AG04449 (cell line): ENCODE measurements at regions not wholly inside any gene's neighbourhood (a gene's known extent, or its start where the extent isn't known, plus 50 kb on each side); places are given as distances from the start of the nearest gene placed in this dataset.

Experiments
- CTCF ChIA-PET: fragments of 350-600 bp; formaldehyde crosslinking; extraction: SDS; loops from one replicate; lab custom pipeline; 2021; ENCODE audit warnings: antibody characterized with exemption; lab: Yijun Ruan, JAX
- POLR2A ChIA-PET: fragments of 400-600, 350-600 bp; formaldehyde crosslinking; extraction: SDS; loops from one replicate; lab custom pipeline; 2020; ENCODE audit warnings: antibody characterized with exemption, inconsistent platforms; lab: Yijun Ruan, JAX
- DNase-seq: peaks from one replicate; pipeline ENCODE4 v3.0.0-alpha.2; 2010; ENCODE audit warnings: low read depth, low spot score
- H3K4me3 ChIP-seq: 2 replicates; pipeline ENCODE4 v1.5.1; 2011; ENCODE audit warnings: low read depth, mild to moderate bottlenecking, control low read depth, low read length
- TF ChIP-seq, protein P1 (sequence below): IDR thresholded peaks from one replicate; pipeline ENCODE4 v1.5.1; 2011; ENCODE audit warnings: mild to moderate bottlenecking, moderate library complexity, low read length, control low read depth, inconsistent platforms; ENCODE audit not compliant: insufficient read depth; ENCODE audit errors: missing control alignments

DNA sequence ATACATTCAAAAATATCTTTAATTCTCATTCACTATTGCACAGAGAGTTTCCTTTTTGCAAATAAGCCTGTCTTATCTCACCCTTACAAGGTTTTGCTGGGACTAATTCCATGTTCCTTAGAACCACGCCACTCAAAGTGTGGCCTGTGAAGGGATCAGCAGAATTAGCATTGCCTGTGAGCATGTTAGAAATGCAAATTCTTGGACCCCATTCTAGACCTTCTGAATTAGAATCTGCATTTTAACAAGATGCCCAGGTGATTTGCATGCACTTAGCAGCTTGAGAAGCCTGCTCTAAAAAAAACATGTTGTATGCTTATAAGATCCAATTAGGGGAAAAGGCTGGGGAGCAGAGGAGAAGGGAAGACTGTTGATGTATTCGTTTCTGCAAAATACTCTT lies 460.0 kb downstream of the NTRK2 start:
- POLR2A ChIA-PET = no interaction called here
- CTCF ChIA-PET = no interaction called here
- no peak overlapping the region for H3K4me3 ChIP-seq
- TF ChIP-seq, protein P1, sequence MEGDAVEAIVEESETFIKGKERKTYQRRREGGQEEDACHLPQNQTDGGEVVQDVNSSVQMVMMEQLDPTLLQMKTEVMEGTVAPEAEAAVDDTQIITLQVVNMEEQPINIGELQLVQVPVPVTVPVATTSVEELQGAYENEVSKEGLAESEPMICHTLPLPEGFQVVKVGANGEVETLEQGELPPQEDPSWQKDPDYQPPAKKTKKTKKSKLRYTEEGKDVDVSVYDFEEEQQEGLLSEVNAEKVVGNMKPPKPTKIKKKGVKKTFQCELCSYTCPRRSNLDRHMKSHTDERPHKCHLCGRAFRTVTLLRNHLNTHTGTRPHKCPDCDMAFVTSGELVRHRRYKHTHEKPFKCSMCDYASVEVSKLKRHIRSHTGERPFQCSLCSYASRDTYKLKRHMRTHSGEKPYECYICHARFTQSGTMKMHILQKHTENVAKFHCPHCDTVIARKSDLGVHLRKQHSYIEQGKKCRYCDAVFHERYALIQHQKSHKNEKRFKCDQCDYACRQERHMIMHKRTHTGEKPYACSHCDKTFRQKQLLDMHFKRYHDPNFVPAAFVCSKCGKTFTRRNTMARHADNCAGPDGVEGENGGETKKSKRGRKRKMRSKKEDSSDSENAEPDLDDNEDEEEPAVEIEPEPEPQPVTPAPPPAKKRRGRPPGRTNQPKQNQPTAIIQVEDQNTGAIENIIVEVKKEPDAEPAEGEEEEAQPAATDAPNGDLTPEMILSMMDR = no peak
- no peak for DNase-seq

DNA sequence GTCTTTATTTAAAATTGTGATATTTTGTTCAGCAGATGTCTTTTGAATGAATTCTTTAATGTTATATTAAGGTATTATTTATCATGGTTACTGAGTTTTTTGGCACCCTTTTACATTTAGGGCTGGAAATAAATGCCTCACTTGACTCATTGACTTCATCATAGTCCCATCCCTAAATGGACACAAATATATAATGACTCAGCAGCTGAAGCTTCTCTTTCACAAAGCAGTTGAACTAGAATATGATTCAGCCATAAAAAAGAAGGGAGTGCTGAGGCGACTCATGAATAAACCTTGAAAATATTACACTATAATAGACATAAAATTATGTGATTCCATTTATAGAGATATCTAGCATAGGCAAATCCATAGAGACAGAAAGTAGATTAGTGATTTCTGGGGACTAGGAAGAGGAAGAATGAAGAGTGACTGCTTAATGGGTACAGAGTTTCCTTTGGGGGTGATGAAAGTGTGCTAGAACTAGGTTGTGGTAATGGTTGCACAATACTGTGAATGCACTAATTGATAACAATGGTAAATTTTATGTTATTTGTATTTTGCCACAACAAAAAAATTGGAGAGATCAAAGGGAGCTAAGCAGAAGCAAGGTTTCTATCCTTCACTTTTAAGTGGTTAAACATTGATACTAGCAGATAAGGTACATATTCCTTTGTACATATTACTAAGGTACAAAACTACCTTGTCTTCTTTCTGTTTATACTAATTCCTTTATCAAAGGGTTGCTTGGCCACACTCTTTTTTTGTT lies 449.6 kb downstream of the NTRK2 start:
- ChIA-PET POLR2A (no interaction called here), CTCF (no interaction called here)
- TF ChIP-seq, protein P1 = no peak
- no peak overlapping the region for H3K4me3 ChIP-seq
- DNase-seq = no peak

DNA sequence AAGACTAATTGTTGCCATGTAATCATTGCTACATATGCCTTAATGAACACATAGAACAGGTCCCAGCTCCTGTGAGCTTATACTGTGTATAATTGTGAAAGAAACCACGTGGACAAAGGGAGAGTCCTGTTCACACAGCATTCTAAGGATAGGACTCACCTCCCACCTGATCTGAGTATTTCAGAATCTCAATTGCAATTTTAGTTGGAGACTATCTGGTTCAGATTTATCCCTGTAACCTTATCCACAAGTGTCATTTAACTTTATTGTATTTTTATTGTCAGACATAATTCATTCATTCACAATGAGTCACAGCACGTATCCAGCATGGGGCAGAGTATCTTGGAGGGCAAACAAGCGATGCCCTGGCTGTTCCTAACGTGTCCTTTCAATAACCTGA lies 448.3 kb downstream of the NTRK2 start:
- CTCF ChIA-PET = no interaction called here
- TF ChIP-seq, protein P1 = no peak
- POLR2A ChIA-PET = no interaction called here
- no peak for DNase-seq
- H3K4me3 ChIP-seq = no peak overlapping the region

DNA sequence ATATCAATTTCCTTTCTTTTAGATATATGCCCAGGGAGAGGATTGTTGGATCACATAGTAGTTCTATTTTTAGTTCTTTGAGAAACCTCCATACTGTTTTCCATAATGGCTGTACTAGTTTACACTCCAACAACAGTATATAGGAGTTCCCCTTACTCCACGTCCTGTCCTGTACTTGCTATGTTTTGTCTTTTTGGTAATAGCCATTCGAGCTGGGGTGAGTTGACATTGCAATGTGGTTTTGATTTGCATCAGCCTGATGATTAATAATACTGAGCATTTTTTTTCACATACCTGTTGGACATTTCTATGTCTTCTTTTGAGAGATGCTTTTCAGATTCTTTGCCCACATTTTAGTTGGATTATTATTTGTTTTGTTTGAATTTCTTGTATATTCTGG lies 445.9 kb downstream of the NTRK2 start:
- POLR2A ChIA-PET = no interaction called here
- CTCF ChIA-PET = no interaction called here
- no peak for DNase-seq
- TF ChIP-seq, protein P1 = no peak
- H3K4me3 ChIP-seq = no peak overlapping the region

DNA sequence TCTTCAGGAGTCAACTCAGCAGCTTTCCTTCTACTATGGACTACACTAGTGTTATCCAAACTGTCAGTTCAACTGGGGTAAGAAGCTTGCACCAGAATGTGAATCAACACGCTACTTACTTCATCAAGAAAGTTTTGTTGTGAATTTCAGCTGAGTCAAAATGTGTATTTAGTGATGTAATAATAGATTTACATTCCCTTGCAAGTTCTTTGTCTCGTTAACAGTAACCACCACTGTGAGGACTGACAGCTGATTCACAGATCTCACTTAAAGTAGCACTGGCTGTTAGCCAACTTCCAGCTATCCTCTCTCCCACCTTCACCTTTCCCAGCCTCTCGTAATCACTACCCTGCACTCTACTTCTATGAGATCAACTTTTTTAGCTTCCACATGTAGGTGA lies 445.3 kb downstream of the NTRK2 start:
- POLR2A ChIA-PET = no interaction called here

DNA sequence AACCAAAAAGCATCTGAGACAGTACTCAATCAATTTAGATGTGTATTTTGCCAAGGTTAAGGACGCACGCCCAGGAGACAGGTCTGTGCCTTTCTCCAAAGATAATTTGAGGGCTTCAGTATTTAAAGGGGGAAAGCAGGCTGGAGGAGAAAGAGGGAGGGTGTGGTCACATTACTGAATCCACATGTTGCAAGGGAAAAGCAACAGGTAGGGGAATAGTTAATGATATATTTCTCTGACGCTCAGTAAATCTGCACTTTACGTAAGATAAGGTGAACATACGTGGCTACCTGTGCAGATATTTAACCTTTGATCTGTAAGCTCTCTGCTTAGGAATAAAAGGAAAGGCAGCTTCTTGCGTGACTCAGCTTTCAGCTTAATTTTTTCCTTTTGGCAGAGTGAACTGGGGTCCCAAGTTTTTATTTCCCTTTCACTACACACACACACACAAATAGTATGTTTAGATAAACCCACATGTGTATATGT lies 443.4 kb downstream of the NTRK2 start:
- no peak overlapping the region for H3K4me3 ChIP-seq
- TF ChIP-seq, protein P1 = no peak
- CTCF ChIA-PET = no interaction called here
- DNase-seq = no peak
- POLR2A ChIA-PET = no interaction called here

More for the DNA sequence above, 445.3 kb downstream of the NTRK2 start:
- no peak overlapping the region for H3K4me3 ChIP-seq
- DNase-seq = no peak
- TF ChIP-seq, protein P1 = no peak
- CTCF ChIA-PET = no interaction called here
